Heart left ventricle (tissue), 13 donors: ENCODE measurements at regions not wholly inside any gene's neighbourhood (a gene's known extent, or its start where the extent isn't known, plus 50 kb on each side); places are given as distances from the start of the nearest gene placed in this dataset.
"Not testable (repeated sequence)": the region's sequence is repeated elsewhere in the genome, so short reads cannot be mapped to it uniquely, and the experiment has no call there.

Experiments used
- POLR2A ChIP-seq, 2 donors: fragments of 450-650 bp; IDR thresholded peaks; one replicate each; pipeline ENCODE4 v1.6.1; 2017; ENCODE audit warnings: antibody characterized with exemption in 2 of 2, mild to moderate bottlenecking in 2 of 2, moderate library complexity in 2 of 2
- TF ChIP-seq, protein P1 (sequence below), 12 donors: fragments of 200-600 bp; sonication (generic) in 4 of 12; IDR thresholded peaks; one replicate each; pipeline versions ENCODE4 v1.5.0 to v1.8.0; 2018 to 2022; ENCODE audit warnings: antibody characterized with exemption in 12 of 12, mild to moderate bottlenecking in 5 of 12
- donor health status: ischemic (EF 13 %, LVEDD 7.1; RV severe dilation, severe dysfunction).
- donor health status: DM: no; HTN: yes; CAD: no.
- donor health status: DM: no; HTN: no; CAD: no.
- donor health status: ischemic (EF 25% LVEDD 6.9; RV normal size, moderate dysfunction).
- donor health status: ischemic (EF 25% LVEDD 5.7; RV mildly dilated, moderate dysfunction).
- donor health status: ischemic (EF 35%, LVEDD 5.7; RV mildly dilated, moderate dysfunction).
- donor health status: nonischemic (EF 11% LVEDD 7.7; RV severe dilation, severe dysfunction).
- donor health status: DM: yes; HTN: yes; CAD: no.
- donor health status: PGD.
- donor health status: ischemic (EF 29% LVEDD 5.4; RV normal size, mild dysfunction).
- donor health status: nonischemic (EF 23%, LVEDD 6.1; RV moderate dilation, normal function).

DNA sequence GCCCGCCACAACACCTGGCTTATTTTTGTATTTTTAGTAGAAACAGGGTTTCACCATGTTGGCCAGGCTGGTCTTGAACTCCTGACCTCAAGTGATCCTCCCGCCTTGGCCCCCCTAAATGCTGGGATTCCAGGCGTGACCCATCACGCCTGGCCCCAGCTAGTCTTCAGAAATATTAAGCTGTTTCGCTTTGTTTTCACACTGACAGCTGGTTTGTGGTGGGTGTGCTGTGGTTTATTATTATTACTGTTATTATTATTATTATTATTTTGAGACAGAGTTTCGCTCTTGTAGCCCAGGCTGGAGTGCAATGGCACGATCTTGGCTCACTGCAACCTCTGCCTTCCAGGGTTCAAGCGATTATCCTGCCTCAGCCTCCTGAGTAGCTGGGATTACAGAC is 101.6 kb upstream of the CCZ1B start:
- TF ChIP-seq, protein P1, sequence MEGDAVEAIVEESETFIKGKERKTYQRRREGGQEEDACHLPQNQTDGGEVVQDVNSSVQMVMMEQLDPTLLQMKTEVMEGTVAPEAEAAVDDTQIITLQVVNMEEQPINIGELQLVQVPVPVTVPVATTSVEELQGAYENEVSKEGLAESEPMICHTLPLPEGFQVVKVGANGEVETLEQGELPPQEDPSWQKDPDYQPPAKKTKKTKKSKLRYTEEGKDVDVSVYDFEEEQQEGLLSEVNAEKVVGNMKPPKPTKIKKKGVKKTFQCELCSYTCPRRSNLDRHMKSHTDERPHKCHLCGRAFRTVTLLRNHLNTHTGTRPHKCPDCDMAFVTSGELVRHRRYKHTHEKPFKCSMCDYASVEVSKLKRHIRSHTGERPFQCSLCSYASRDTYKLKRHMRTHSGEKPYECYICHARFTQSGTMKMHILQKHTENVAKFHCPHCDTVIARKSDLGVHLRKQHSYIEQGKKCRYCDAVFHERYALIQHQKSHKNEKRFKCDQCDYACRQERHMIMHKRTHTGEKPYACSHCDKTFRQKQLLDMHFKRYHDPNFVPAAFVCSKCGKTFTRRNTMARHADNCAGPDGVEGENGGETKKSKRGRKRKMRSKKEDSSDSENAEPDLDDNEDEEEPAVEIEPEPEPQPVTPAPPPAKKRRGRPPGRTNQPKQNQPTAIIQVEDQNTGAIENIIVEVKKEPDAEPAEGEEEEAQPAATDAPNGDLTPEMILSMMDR (IDR thresholded peaks at IDR 0.05) = not testable (repeated sequence)
- TF ChIP-seq POLR2A (IDR thresholded peaks at IDR 0.05) = not testable (repeated sequence)
